Neural crest cell (in vitro differentiated cells): ENCODE measurements at regions not wholly inside any gene's neighbourhood (a gene's known extent, or its start where the extent isn't known, plus 50 kb on each side); places are given as distances from the start of the nearest gene placed in this dataset.
"Not testable (repeated sequence)": the region's sequence is repeated elsewhere in the genome, so short reads cannot be mapped to it uniquely, and the experiment has no call there.

Experiments
- DNase-seq: peaks from one replicate; pipeline ENCODE4 v3.0.0; 2021; ENCODE audit warnings: low read depth, mixed read lengths, low spot score
- H3K27ac Mint-ChIP-seq: one replicate; pipeline ENCODE4 v1.8.0; 2021; ENCODE audit warnings: mild to moderate bottlenecking, mixed read lengths; ENCODE audit not compliant: unreplicated experiment
- H3K27me3 Mint-ChIP-seq: 2 replicates; pipeline ENCODE4 v1.8.0; 2021; ENCODE audit warnings: low read depth, mild to moderate bottlenecking, mixed read lengths
- H3K36me3 Mint-ChIP-seq: 2 replicates; pipeline ENCODE4 v1.8.0; 2021; ENCODE audit warnings: low read depth, mild to moderate bottlenecking, mixed read lengths
- H3K4me1 Mint-ChIP-seq: 2 replicates; pipeline ENCODE4 v1.8.0; 2021; ENCODE audit warnings: mixed read lengths
- H3K4me3 Mint-ChIP-seq: one replicate; pipeline ENCODE4 v1.8.0; 2021; ENCODE audit warnings: mild to moderate bottlenecking, mixed read lengths
- H3K9me3 Mint-ChIP-seq: 2 replicates; pipeline ENCODE4 v1.8.0; 2021; ENCODE audit warnings: mixed read lengths
- CTCF ChIP-seq: fragments of 200-600 bp; sonication (generic); conservative IDR thresholded peaks from 2 replicates; pipeline ENCODE4 v1.5.0; 2021; ENCODE audit warnings: antibody characterized with exemption, mild to moderate bottlenecking

- Mint-ChIP-seq H3K4me1 (peaks cover 5% of the 10 kb centered on the region), H3K4me3 (no peak overlapping the region), H3K27me3 (no peaks in the 10 kb centered on the region), H3K27ac (no peak overlapping the region), H3K9me3 (no peaks in the 10 kb centered on the region), H3K36me3 (no peaks in the 10 kb centered on the region)
- no peak for TF ChIP-seq CTCF
- DNase-seq: no peak
Observed at GRCh38 chr1:213337025-213337678, 286.1 kb downstream of the RPS6KC1 start.

GRCh38 chr1:213340593-213340992, 289.6 kb downstream of the RPS6KC1 start:
- Mint-ChIP-seq H3K36me3 (peaks cover 2% of the 10 kb centered on the region), H3K4me3 (no peak overlapping the region), H3K27me3 (no peaks in the 10 kb centered on the region), H3K27ac (no peak overlapping the region), H3K4me1 (peaks cover 4% of the 10 kb centered on the region), H3K9me3 (peaks cover 7% of the 10 kb centered on the region)
- no peak for TF ChIP-seq CTCF
- DNase-seq: no peak

GRCh38 chr1:213345621-213346020, 294.6 kb downstream of the RPS6KC1 start:
- Mint-ChIP-seq H3K27ac (no peak overlapping the region), H3K36me3 (peaks cover 2% of the 10 kb centered on the region), H3K4me1 (no peaks in the 10 kb centered on the region), H3K9me3 (peaks cover 7% of the 10 kb centered on the region), H3K4me3 (no peak overlapping the region), H3K27me3 (no peaks in the 10 kb centered on the region)
- no peak for TF ChIP-seq CTCF
- DNase-seq: no peak

GRCh38 chr1:213357403-213357802, 306.4 kb downstream of the RPS6KC1 start:
- H3K4me1 Mint-ChIP-seq: no peaks in the 10 kb centered on the region
- H3K9me3 Mint-ChIP-seq: peaks cover 5% of the 10 kb centered on the region
- H3K27me3 Mint-ChIP-seq: no peaks in the 10 kb centered on the region
- no peak overlapping the region for H3K27ac Mint-ChIP-seq
- no peak overlapping the region for H3K4me3 Mint-ChIP-seq
- TF ChIP-seq CTCF: no peak
- DNase-seq: no peak
- no peaks in the 10 kb centered on the region for H3K36me3 Mint-ChIP-seq

- H3K27me3 Mint-ChIP-seq, H3K27ac Mint-ChIP-seq, H3K4me1 Mint-ChIP-seq, H3K9me3 Mint-ChIP-seq, H3K4me3 Mint-ChIP-seq, DNase-seq, H3K36me3 Mint-ChIP-seq: not testable (repeated sequence)
Observed at GRCh38 chr1:213358368-213358767, 307.3 kb downstream of the RPS6KC1 start.

- no peaks in the 10 kb centered on the region for H3K27me3 Mint-ChIP-seq
- no peaks in the 10 kb centered on the region for H3K4me1 Mint-ChIP-seq
- DNase-seq: no peak
- H3K36me3 Mint-ChIP-seq: no peaks in the 10 kb centered on the region
- no peak overlapping the region for H3K27ac Mint-ChIP-seq
- no peak for TF ChIP-seq CTCF
- no peak overlapping the region for H3K4me3 Mint-ChIP-seq
- H3K9me3 Mint-ChIP-seq: peaks cover 5% of the 10 kb centered on the region
Observed at GRCh38 chr1:213362598-213362997, 311.6 kb downstream of the RPS6KC1 start.
